ENCODE measurements at regions not wholly inside any gene's neighbourhood (a gene's known extent, or its start where the extent isn't known, plus 50 kb on each side); places are given as distances from the start of the nearest gene placed in this dataset.

GRCh38 chr18:51498085-51498855 lies 300.8 kb upstream of the MEX3C start:
- TF ChIP-seq, protein P1, sequence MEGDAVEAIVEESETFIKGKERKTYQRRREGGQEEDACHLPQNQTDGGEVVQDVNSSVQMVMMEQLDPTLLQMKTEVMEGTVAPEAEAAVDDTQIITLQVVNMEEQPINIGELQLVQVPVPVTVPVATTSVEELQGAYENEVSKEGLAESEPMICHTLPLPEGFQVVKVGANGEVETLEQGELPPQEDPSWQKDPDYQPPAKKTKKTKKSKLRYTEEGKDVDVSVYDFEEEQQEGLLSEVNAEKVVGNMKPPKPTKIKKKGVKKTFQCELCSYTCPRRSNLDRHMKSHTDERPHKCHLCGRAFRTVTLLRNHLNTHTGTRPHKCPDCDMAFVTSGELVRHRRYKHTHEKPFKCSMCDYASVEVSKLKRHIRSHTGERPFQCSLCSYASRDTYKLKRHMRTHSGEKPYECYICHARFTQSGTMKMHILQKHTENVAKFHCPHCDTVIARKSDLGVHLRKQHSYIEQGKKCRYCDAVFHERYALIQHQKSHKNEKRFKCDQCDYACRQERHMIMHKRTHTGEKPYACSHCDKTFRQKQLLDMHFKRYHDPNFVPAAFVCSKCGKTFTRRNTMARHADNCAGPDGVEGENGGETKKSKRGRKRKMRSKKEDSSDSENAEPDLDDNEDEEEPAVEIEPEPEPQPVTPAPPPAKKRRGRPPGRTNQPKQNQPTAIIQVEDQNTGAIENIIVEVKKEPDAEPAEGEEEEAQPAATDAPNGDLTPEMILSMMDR (conservative IDR thresholded peaks at IDR 0.05 in 1 of 2, IDR thresholded peaks at IDR 0.05 in 1 of 2; ENCODE audit: low read depth in 1 of 2, low read length in 2 of 2): no peak
- TF ChIP-seq EZH2 (IDR thresholded peaks at IDR 0.05; ENCODE audit: low read length, missing control alignments): no peak

All from fibroblast of lung (primary cell).